Erythroblast (primary cell): ENCODE measurements at regions not wholly inside any gene's neighbourhood (a gene's known extent, or its start where the extent isn't known, plus 50 kb on each side); places are given as distances from the start of the nearest gene placed in this dataset.

ENCODE experiments used
- GATA1 ChIP-seq: IDR thresholded peaks from 2 replicates; pipeline ENCODE4 v1.6.1; 2011; ENCODE audit warnings: low read depth, mild to moderate bottlenecking, control low read depth, low read length, moderate library complexity
- POLR2A ChIP-seq: IDR thresholded peaks from 2 replicates; pipeline ENCODE4 v1.6.1; 2011; ENCODE audit warnings: mild to moderate bottlenecking, low read length

DNA sequence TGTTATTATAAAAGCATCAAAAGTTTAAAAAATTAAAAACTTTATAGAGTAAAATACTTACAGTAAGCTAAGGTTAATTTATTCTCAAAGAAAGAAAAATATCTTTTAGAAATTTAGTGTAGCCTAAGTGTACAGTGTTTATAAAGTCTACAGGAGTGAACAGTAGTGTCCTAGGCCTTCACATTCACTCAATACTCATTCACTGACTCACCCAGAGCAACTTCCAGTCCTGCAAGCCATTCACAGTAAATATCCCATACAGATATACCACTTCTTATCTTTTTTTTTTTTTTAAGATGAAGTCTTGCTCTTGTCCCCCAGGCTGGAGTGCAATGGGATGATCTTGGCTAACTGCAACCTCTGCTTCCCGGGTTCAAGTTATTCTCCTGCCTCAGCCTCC lies 73.1 kb upstream of the FST start:
- no peak for TF ChIP-seq POLR2A
- TF ChIP-seq GATA1 = no peak
